GM18951 (cell line): ENCODE measurements at regions not wholly inside any gene's neighbourhood (a gene's known extent, or its start where the extent isn't known, plus 50 kb on each side); places are given as distances from the start of the nearest gene placed in this dataset.

ENCODE experiments used
- POLR2A ChIP-seq: IDR thresholded peaks from 4 replicates; pipeline ENCODE4 v1.6.1; 2011; ENCODE audit warnings: mild to moderate bottlenecking; ENCODE audit not compliant: insufficient read length, insufficient read depth; ENCODE audit errors: extremely low read depth
- in situ Hi-C: fragments of 300-500 bp; cut with MboI; formaldehyde crosslinking; loops from one replicate; pipeline ENCODE4 v1.12.0; 2022; ENCODE audit warnings: low sequenced_read_pairs, mixed read lengths, inconsistent platforms; ENCODE audit not compliant: unreplicated experiment

- in situ Hi-C loops: loop anchor here (25.0 kb wide), 1 partner anchor 1276 kb away; no protein-coding TSS in a partner anchor
- TF ChIP-seq POLR2A: no peak
Observed at GRCh38 chr15:58235961-58236360, 97.8 kb downstream of the AQP9 start.

- TF ChIP-seq POLR2A: no peak
- in situ Hi-C loops: loop anchor here (25.0 kb wide), 1 partner anchor 1272 kb away; no protein-coding TSS in a partner anchor
Observed at GRCh38 chr15:58240191-58240932, 102.2 kb downstream of the AQP9 start.

- TF ChIP-seq POLR2A: no peak
- in situ Hi-C loops: loop anchor here (25.0 kb wide), 1 partner anchor 1270 kb away; no protein-coding TSS in a partner anchor
Observed at GRCh38 chr15:58241872-58242271, 103.7 kb downstream of the AQP9 start.

GRCh38 chr15:58243070-58243469, 104.9 kb downstream of the AQP9 start:
- no peak for TF ChIP-seq POLR2A
- in situ Hi-C loops: loop anchor here (25.0 kb wide), 1 partner anchor 1269 kb away; no protein-coding TSS in a partner anchor

- TF ChIP-seq POLR2A: no peak
- in situ Hi-C loops: loop anchor here (25.0 kb wide), 1 partner anchor 1268 kb away; no protein-coding TSS in a partner anchor
Observed at GRCh38 chr15:58244536-58244935, 106.4 kb downstream of the AQP9 start.

GRCh38 chr15:58246041-58246440, 107.9 kb downstream of the AQP9 start:
- in situ Hi-C loops: loop anchor here (25.0 kb wide), 1 partner anchor 1266 kb away; no protein-coding TSS in a partner anchor
- TF ChIP-seq POLR2A: no peak

GRCh38 chr15:58247855-58248842, 110.0 kb downstream of the AQP9 start:
- TF ChIP-seq POLR2A: no peak
- in situ Hi-C loops: loop anchor here (25.0 kb wide), 1 partner anchor 1264 kb away; no protein-coding TSS in a partner anchor

- in situ Hi-C loops: loop anchor here (25.0 kb wide), 2 partner anchors 513 to 1263 kb away; partner anchors contain the start of gene MINDY2
- no peak for TF ChIP-seq POLR2A
Observed at GRCh38 chr15:58249646-58250312, 111.6 kb downstream of the AQP9 start.

- no peak for TF ChIP-seq POLR2A
- in situ Hi-C loops: loop anchor here (25.0 kb wide), 1 partner anchor 510 kb away; the partner anchor contains the start of gene MINDY2
Observed at GRCh38 chr15:58252586-58253323, 114.6 kb downstream of the AQP9 start.

GRCh38 chr15:58257776-58258325, 119.7 kb downstream of the AQP9 start:
- no peak for TF ChIP-seq POLR2A
- in situ Hi-C loops: loop anchor here (25.0 kb wide), 1 partner anchor 504 kb away; the partner anchor contains the start of gene MINDY2

- no peak for TF ChIP-seq POLR2A
- in situ Hi-C loops: loop anchor here (25.0 kb wide), 1 partner anchor 504 kb away; the partner anchor contains the start of gene MINDY2
Observed at GRCh38 chr15:58258501-58259292, 120.5 kb downstream of the AQP9 start.
